ENCODE measurements at regions not wholly inside any gene's neighbourhood (a gene's known extent, or its start where the extent isn't known, plus 50 kb on each side); places are given as distances from the start of the nearest gene placed in this dataset.

GRCh38 chr6:14887181-14887580 lies 358.7 kb upstream of the JARID2 start (continued):
- no peak for TF ChIP-seq EGR1 (IDR thresholded peaks at IDR 0.05; ENCODE audit: borderline replicate concordance in 1 of 2, low read depth in 2 of 2, low read length in 2 of 2)
- no peak for TF ChIP-seq POLR2AphosphoS5 (IDR thresholded peaks at IDR 0.05; ENCODE audit: low read length)
- no peak for TF ChIP-seq HDGF (IDR thresholded peaks at IDR 0.05)

- SMC1A ChIA-PET (ENCODE audit: uncharacterized antibody, unreplicated experiment): no interaction called here
- BruUV-seq (replicated peaks): no TSS peak
- Histone ChIP-seq H3K4me1 (ENCODE audit: control insufficient read depth, insufficient read depth, low read length) (no peaks in the 10 kb centered on the region), H3K27ac (ENCODE audit: control insufficient read depth, insufficient read depth) (no peak overlapping the region), H3K4me3 (no peak overlapping the region), H3K9ac (ENCODE audit: control insufficient read depth, insufficient read depth, low read length) (no peak overlapping the region), H3K4me2 (ENCODE audit: control insufficient read depth, insufficient read depth) (no peak overlapping the region), H3K36me3 (ENCODE audit: control insufficient read depth in 2 of 2, insufficient read depth in 2 of 2, low read length in 1 of 2) (no peaks in the 10 kb centered on the region), H3K27me3 (replicated peaks in 1 of 2; ENCODE audit: control insufficient read depth in 2 of 2, insufficient read depth in 2 of 2, low read length in 1 of 2) (no peaks in the 10 kb centered on the region), H3K79me2 (ENCODE audit: control insufficient read depth, insufficient read depth, low read length) (no peaks in the 10 kb centered on the region), H2AFZ (ENCODE audit: control insufficient read depth, low read depth, low read length) (no peak overlapping the region), H3K9me3 (replicated peaks; ENCODE audit: control insufficient read depth, insufficient read depth, low read length) (no peaks in the 10 kb centered on the region; the same call in 2 of the 3 replicates), H4K20me1 (ENCODE audit: control insufficient read depth, insufficient read depth) (no peaks in the 10 kb centered on the region)
- DNase-seq (ENCODE audit: low read depth, low spot score) (no peak), ATAC-seq (no peak), FAIRE-seq (no peak)
- WGBS (ENCODE audit: insufficient coverage, insufficient replicate concordance, low lambda C conversion rate, missing lambda C conversion rate): 97% methylated on average over 5 of the region's 5 CpGs
- intact Hi-C loops (cut with micrococcal nuclease; ENCODE audit: unreplicated experiment): no loop called here
- CTCF ChIA-PET: no interaction called here
- in situ Hi-C loops (cut with MboI): no loop called here
- RAD21 ChIA-PET (ENCODE audit: unreplicated experiment): no interaction called here
- POLR2A ChIA-PET: no interaction called here
- no peak for TF ChIP-seq SRF (IDR thresholded peaks at IDR 0.05; ENCODE audit: low read depth in 2 of 2, low read length in 2 of 2)
- no peak for TF ChIP-seq POLR2A (IDR thresholded peaks at IDR 0.05; ENCODE audit: low read depth, low read length)
- no peak for TF ChIP-seq NFYA (IDR thresholded peaks at IDR 0.05; ENCODE audit: borderline replicate concordance, low read depth, low read length)
- no peak for TF ChIP-seq RAD51 (IDR thresholded peaks at IDR 0.05)
- TF ChIP-seq ZNF384 (IDR thresholded peaks at IDR 0.05; ENCODE audit: borderline replicate concordance, low read depth, low read length): no peak
- TF ChIP-seq POU2F2 (IDR thresholded peaks at IDR 0.05; ENCODE audit: borderline replicate concordance, low read depth, low read length): no peak
- TF ChIP-seq IRF5 (IDR thresholded peaks at IDR 0.05; ENCODE audit: borderline replicate concordance): no peak
- no peak for TF ChIP-seq TCF3 (IDR thresholded peaks at IDR 0.05; ENCODE audit: borderline replicate concordance, insufficient read depth, low read depth, low read length)
- no peak for TF ChIP-seq USF1 (IDR thresholded peaks at IDR 0.05; ENCODE audit: borderline replicate concordance, extremely low read length, insufficient read depth, low read depth, low read length)
- no peak for TF ChIP-seq GABPA (IDR thresholded peaks at IDR 0.05; ENCODE audit: low read depth)
- TF ChIP-seq BCL11A (IDR thresholded peaks at IDR 0.05; ENCODE audit: low read depth, low read length): no peak
- TF ChIP-seq JUNB (IDR thresholded peaks at IDR 0.05): no peak
- TF ChIP-seq ZNF207 (IDR thresholded peaks at IDR 0.05; ENCODE audit: borderline replicate concordance): no peak
Measured at GRCh38 chr6:14887986-14888574, 357.8 kb upstream of the JARID2 start.

Measured in GM12878 (cell line).